HG02884 (cell line): ENCODE measurements at regions not wholly inside any gene's neighbourhood (a gene's known extent, or its start where the extent isn't known, plus 50 kb on each side); places are given as distances from the start of the nearest gene placed in this dataset.
"Not testable (repeated sequence)": the region's sequence is repeated elsewhere in the genome, so short reads cannot be mapped to it uniquely, and the experiment has no call there.

Experiments used
- ATAC-seq: cut with Tn5 transposase; IDR thresholded peaks from one replicate; pipeline ENCODE4 v1.9.1; 2021; ENCODE audit warnings: mild to moderate bottlenecking, moderate library complexity; ENCODE audit not compliant: unreplicated experiment

GRCh38 chr20:23299673-23300050 is 50.9 kb upstream of the NXT1 start:
- ATAC-seq: no peak

- no peak for ATAC-seq
Measured at GRCh38 chr20:23298926-23299672, 51.5 kb upstream of the NXT1 start.

- ATAC-seq: no peak
Measured at GRCh38 chr20:23298155-23298554, 52.4 kb upstream of the NXT1 start.

GRCh38 chr20:23296841-23297701 is 53.5 kb upstream of the NXT1 start:
- no peak for ATAC-seq

GRCh38 chr20:23295934-23296333 is 54.7 kb upstream of the NXT1 start:
- no peak for ATAC-seq

- no peak for ATAC-seq
Measured at GRCh38 chr20:23294671-23295070, 55.9 kb upstream of the NXT1 start.

GRCh38 chr20:23294166-23294565 is 56.4 kb upstream of the NXT1 start:
- ATAC-seq: no peak

- ATAC-seq: no peak
Measured at GRCh38 chr20:23293689-23294088, 56.9 kb upstream of the NXT1 start.

GRCh38 chr20:23292311-23292710 is 58.3 kb upstream of the NXT1 start:
- ATAC-seq: not testable (repeated sequence)

- no peak for ATAC-seq
Measured at GRCh38 chr20:23291575-23292240, 58.9 kb upstream of the NXT1 start.

- no peak for ATAC-seq
Measured at GRCh38 chr20:23290761-23291574, 59.6 kb upstream of the NXT1 start.

GRCh38 chr20:23289724-23290395 is 60.7 kb upstream of the NXT1 start:
- no peak for ATAC-seq

- no peak for ATAC-seq
Measured at GRCh38 chr20:23289249-23289648, 61.3 kb upstream of the NXT1 start.

GRCh38 chr20:23287354-23288190 is 63.0 kb upstream of the NXT1 start:
- no peak for ATAC-seq

- no peak for ATAC-seq
Measured at GRCh38 chr20:23286346-23286745, 64.2 kb upstream of the NXT1 start.

GRCh38 chr20:23285536-23285935 is 65.1 kb upstream of the NXT1 start:
- no peak for ATAC-seq

- no peak for ATAC-seq
Measured at GRCh38 chr20:23284009-23284408, 66.6 kb upstream of the NXT1 start.

- no peak for ATAC-seq
Measured at GRCh38 chr20:23283096-23283850, 67.3 kb upstream of the NXT1 start.

GRCh38 chr20:23282546-23282945 is 68.0 kb upstream of the NXT1 start:
- ATAC-seq: no peak
